ENCODE measurements at regions not wholly inside any gene's neighbourhood (a gene's known extent, or its start where the extent isn't known, plus 50 kb on each side); places are given as distances from the start of the nearest gene placed in this dataset.
A peak's percentile ranks its signal among the peaks of the same experiment; 100 is the strongest.
"Not testable (repeated sequence)": the region's sequence is repeated elsewhere in the genome, so short reads cannot be mapped to it uniquely, and the experiment has no call there.

- DNase-seq = no peak
- no peak overlapping the region for H3K4me3 ChIP-seq (ENCODE audit: insufficient read depth, low read depth, low read length, poor library complexity, severe bottlenecking)
- H3K36me3 ChIP-seq (ENCODE audit: control insufficient read depth, insufficient read depth, low read length) = no peaks in the 10 kb centered on the region
These were observed 91.3 kb upstream of the ABI1 start for GRCh38 chr10:26952094-26952493.

GRCh38 chr10:26951650-26952049 lies 90.9 kb upstream of the ABI1 start:
- DNase-seq = no peak
- Histone ChIP-seq H3K27me3 (replicated peaks; ENCODE audit: control insufficient read depth, insufficient read depth, low read length, poor library complexity, severe bottlenecking) (no peaks in the 10 kb centered on the region), H3K4me3 (ENCODE audit: insufficient read depth, low read depth, low read length, poor library complexity, severe bottlenecking) (no peak overlapping the region), H3K4me1 (ENCODE audit: control insufficient read depth, insufficient read depth, low read length, poor library complexity, severe bottlenecking) (no peaks in the 10 kb centered on the region), H3K27ac (ENCODE audit: insufficient read depth, low read length, poor library complexity, severe bottlenecking) (no peak overlapping the region), H3K36me3 (ENCODE audit: control insufficient read depth, insufficient read depth, low read length) (no peaks in the 10 kb centered on the region), H3K9me3 (ENCODE audit: control insufficient read depth, low read length) (no peaks in the 10 kb centered on the region)

More at GRCh38 chr10:26952094-26952493, 91.3 kb upstream of the ABI1 start:
- no peaks in the 10 kb centered on the region for H3K27me3 ChIP-seq (replicated peaks; ENCODE audit: control insufficient read depth, insufficient read depth, low read length, poor library complexity, severe bottlenecking)
- no peaks in the 10 kb centered on the region for H3K9me3 ChIP-seq (ENCODE audit: control insufficient read depth, low read length)
- H3K27ac ChIP-seq (ENCODE audit: insufficient read depth, low read length, poor library complexity, severe bottlenecking) = no peak overlapping the region
- no peaks in the 10 kb centered on the region for H3K4me1 ChIP-seq (ENCODE audit: control insufficient read depth, insufficient read depth, low read length, poor library complexity, severe bottlenecking)

- Histone ChIP-seq H3K36me3 (ENCODE audit: control insufficient read depth, insufficient read depth, low read length) (no peaks in the 10 kb centered on the region), H3K9me3 (ENCODE audit: control insufficient read depth, low read length) (no peaks in the 10 kb centered on the region), H3K4me3 (ENCODE audit: insufficient read depth, low read depth, low read length, poor library complexity, severe bottlenecking) (no peak overlapping the region), H3K27ac (ENCODE audit: insufficient read depth, low read length, poor library complexity, severe bottlenecking) (no peak overlapping the region), H3K27me3 (replicated peaks; ENCODE audit: control insufficient read depth, insufficient read depth, low read length, poor library complexity, severe bottlenecking) (no peaks in the 10 kb centered on the region), H3K4me1 (ENCODE audit: control insufficient read depth, insufficient read depth, low read length, poor library complexity, severe bottlenecking) (no peaks in the 10 kb centered on the region)
- DNase-seq = no peak
These were observed 90.2 kb upstream of the ABI1 start for GRCh38 chr10:26950934-26951333.

GRCh38 chr10:26946102-26946811 lies 85.5 kb upstream of the ABI1 start:
- Histone ChIP-seq H3K27ac (ENCODE audit: insufficient read depth, low read length, poor library complexity, severe bottlenecking) (no peak overlapping the region), H3K4me1 (ENCODE audit: control insufficient read depth, insufficient read depth, low read length, poor library complexity, severe bottlenecking) (no peaks in the 10 kb centered on the region), H3K27me3 (replicated peaks; ENCODE audit: control insufficient read depth, insufficient read depth, low read length, poor library complexity, severe bottlenecking) (no peaks in the 10 kb centered on the region), H3K4me3 (ENCODE audit: insufficient read depth, low read depth, low read length, poor library complexity, severe bottlenecking) (no peak overlapping the region), H3K36me3 (ENCODE audit: control insufficient read depth, insufficient read depth, low read length) (no peaks in the 10 kb centered on the region), H3K9me3 (ENCODE audit: control insufficient read depth, low read length) (no peaks in the 10 kb centered on the region)
- no peak for DNase-seq

- no peak overlapping the region for H3K4me3 ChIP-seq (ENCODE audit: insufficient read depth, low read depth, low read length, poor library complexity, severe bottlenecking)
- peak in 1 of 3 donors; percentile 2 for DNase-seq
- no peaks in the 10 kb centered on the region for H3K9me3 ChIP-seq (ENCODE audit: control insufficient read depth, low read length)
- no peaks in the 10 kb centered on the region for H3K27me3 ChIP-seq (replicated peaks; ENCODE audit: control insufficient read depth, insufficient read depth, low read length, poor library complexity, severe bottlenecking)
- H3K27ac ChIP-seq (ENCODE audit: insufficient read depth, low read length, poor library complexity, severe bottlenecking) = no peak overlapping the region
- H3K4me1 ChIP-seq (ENCODE audit: control insufficient read depth, insufficient read depth, low read length, poor library complexity, severe bottlenecking) = no peaks in the 10 kb centered on the region
- no peaks in the 10 kb centered on the region for H3K36me3 ChIP-seq (ENCODE audit: control insufficient read depth, insufficient read depth, low read length)
These were observed 83.6 kb upstream of the ABI1 start for GRCh38 chr10:26944261-26944882.

- Histone ChIP-seq H3K9me3 (ENCODE audit: control insufficient read depth, low read length) (no peaks in the 10 kb centered on the region), H3K36me3 (ENCODE audit: control insufficient read depth, insufficient read depth, low read length) (no peaks in the 10 kb centered on the region), H3K27ac (ENCODE audit: insufficient read depth, low read length, poor library complexity, severe bottlenecking) (no peak overlapping the region), H3K4me3 (ENCODE audit: insufficient read depth, low read depth, low read length, poor library complexity, severe bottlenecking) (no peak overlapping the region), H3K27me3 (replicated peaks; ENCODE audit: control insufficient read depth, insufficient read depth, low read length, poor library complexity, severe bottlenecking) (no peaks in the 10 kb centered on the region), H3K4me1 (ENCODE audit: control insufficient read depth, insufficient read depth, low read length, poor library complexity, severe bottlenecking) (no peaks in the 10 kb centered on the region)
- DNase-seq = no peak
These were observed 79.2 kb upstream of the ABI1 start for GRCh38 chr10:26939962-26940354.

- no peak for DNase-seq
- Histone ChIP-seq H3K9me3 (ENCODE audit: control insufficient read depth, low read length) (no peaks in the 10 kb centered on the region), H3K4me3 (ENCODE audit: insufficient read depth, low read depth, low read length, poor library complexity, severe bottlenecking) (no peak overlapping the region), H3K36me3 (ENCODE audit: control insufficient read depth, insufficient read depth, low read length) (no peaks in the 10 kb centered on the region), H3K4me1 (ENCODE audit: control insufficient read depth, insufficient read depth, low read length, poor library complexity, severe bottlenecking) (no peaks in the 10 kb centered on the region), H3K27me3 (replicated peaks; ENCODE audit: control insufficient read depth, insufficient read depth, low read length, poor library complexity, severe bottlenecking) (no peaks in the 10 kb centered on the region), H3K27ac (ENCODE audit: insufficient read depth, low read length, poor library complexity, severe bottlenecking) (no peak overlapping the region)
These were observed 78.7 kb upstream of the ABI1 start for GRCh38 chr10:26939290-26939961.

- H3K4me1 ChIP-seq (ENCODE audit: control insufficient read depth, insufficient read depth, low read length, poor library complexity, severe bottlenecking) = no peaks in the 10 kb centered on the region
- H3K27ac ChIP-seq (ENCODE audit: insufficient read depth, low read length, poor library complexity, severe bottlenecking) = no peak overlapping the region
- H3K4me3 ChIP-seq (ENCODE audit: insufficient read depth, low read depth, low read length, poor library complexity, severe bottlenecking) = no peak overlapping the region
- DNase-seq = no peak
- no peaks in the 10 kb centered on the region for H3K36me3 ChIP-seq (ENCODE audit: control insufficient read depth, insufficient read depth, low read length)
- H3K9me3 ChIP-seq (ENCODE audit: control insufficient read depth, low read length) = no peaks in the 10 kb centered on the region
- H3K27me3 ChIP-seq (replicated peaks; ENCODE audit: control insufficient read depth, insufficient read depth, low read length, poor library complexity, severe bottlenecking) = no peaks in the 10 kb centered on the region
These were observed 77.8 kb upstream of the ABI1 start for GRCh38 chr10:26938578-26938977.

- Histone ChIP-seq H3K9me3 (ENCODE audit: control insufficient read depth, low read length) (no peaks in the 10 kb centered on the region), H3K4me3 (ENCODE audit: insufficient read depth, low read depth, low read length, poor library complexity, severe bottlenecking) (no peak overlapping the region), H3K27me3 (replicated peaks; ENCODE audit: control insufficient read depth, insufficient read depth, low read length, poor library complexity, severe bottlenecking) (no peaks in the 10 kb centered on the region), H3K36me3 (ENCODE audit: control insufficient read depth, insufficient read depth, low read length) (no peaks in the 10 kb centered on the region), H3K27ac (ENCODE audit: insufficient read depth, low read length, poor library complexity, severe bottlenecking) (no peak overlapping the region), H3K4me1 (ENCODE audit: control insufficient read depth, insufficient read depth, low read length, poor library complexity, severe bottlenecking) (no peaks in the 10 kb centered on the region)
- no peak for DNase-seq
These were observed 76.6 kb upstream of the ABI1 start for GRCh38 chr10:26937371-26937770.

GRCh38 chr10:26934190-26934589 lies 73.4 kb upstream of the ABI1 start:
- H3K27me3 ChIP-seq (replicated peaks; ENCODE audit: control insufficient read depth, insufficient read depth, low read length, poor library complexity, severe bottlenecking); H3K36me3 ChIP-seq (ENCODE audit: control insufficient read depth, insufficient read depth, low read length); DNase-seq; H3K4me3 ChIP-seq (ENCODE audit: insufficient read depth, low read depth, low read length, poor library complexity, severe bottlenecking); H3K4me1 ChIP-seq (ENCODE audit: control insufficient read depth, insufficient read depth, low read length, poor library complexity, severe bottlenecking); H3K27ac ChIP-seq (ENCODE audit: insufficient read depth, low read length, poor library complexity, severe bottlenecking); H3K9me3 ChIP-seq (ENCODE audit: control insufficient read depth, low read length): not testable (repeated sequence)

Data from effector memory CD4-positive, alpha-beta T cell (primary cell).